GM21360 (cell line): ENCODE measurements at regions not wholly inside any gene's neighbourhood (a gene's known extent, or its start where the extent isn't known, plus 50 kb on each side); places are given as distances from the start of the nearest gene placed in this dataset.

Source experiments
- ATAC-seq: cut with Tn5 transposase; IDR thresholded peaks from one replicate; pipeline ENCODE4 v1.9.1; 2021; ENCODE audit warnings: mild to moderate bottlenecking, moderate library complexity; ENCODE audit not compliant: unreplicated experiment

DNA sequence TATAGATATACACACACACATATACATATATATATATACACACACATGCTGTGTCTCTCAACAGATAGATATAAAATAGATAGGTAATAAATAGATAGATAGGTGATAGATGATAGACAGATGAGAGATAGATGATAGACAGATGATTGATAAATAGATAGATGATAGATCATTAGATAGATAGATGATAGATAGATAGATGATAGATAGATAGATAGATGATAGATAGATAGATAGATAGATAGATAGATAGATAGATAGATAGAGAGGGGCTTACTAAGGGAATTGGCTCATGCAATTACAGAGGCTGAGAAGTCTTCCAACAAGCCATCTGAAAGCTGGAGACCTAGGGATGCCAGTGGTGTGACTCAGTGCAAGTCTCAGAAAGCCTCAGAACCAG lies 394.5 kb downstream of the ICE1 start:
- no peak for ATAC-seq

GRCh38 chr5:5813441-5813840 lies 391.0 kb downstream of the ICE1 start:
- no peak for ATAC-seq

GRCh38 chr5:5810461-5810860 lies 388.0 kb downstream of the ICE1 start:
- no peak for ATAC-seq

- no peak for ATAC-seq
These were observed 383.4 kb downstream of the ICE1 start for GRCh38 chr5:5805916-5806315.

DNA sequence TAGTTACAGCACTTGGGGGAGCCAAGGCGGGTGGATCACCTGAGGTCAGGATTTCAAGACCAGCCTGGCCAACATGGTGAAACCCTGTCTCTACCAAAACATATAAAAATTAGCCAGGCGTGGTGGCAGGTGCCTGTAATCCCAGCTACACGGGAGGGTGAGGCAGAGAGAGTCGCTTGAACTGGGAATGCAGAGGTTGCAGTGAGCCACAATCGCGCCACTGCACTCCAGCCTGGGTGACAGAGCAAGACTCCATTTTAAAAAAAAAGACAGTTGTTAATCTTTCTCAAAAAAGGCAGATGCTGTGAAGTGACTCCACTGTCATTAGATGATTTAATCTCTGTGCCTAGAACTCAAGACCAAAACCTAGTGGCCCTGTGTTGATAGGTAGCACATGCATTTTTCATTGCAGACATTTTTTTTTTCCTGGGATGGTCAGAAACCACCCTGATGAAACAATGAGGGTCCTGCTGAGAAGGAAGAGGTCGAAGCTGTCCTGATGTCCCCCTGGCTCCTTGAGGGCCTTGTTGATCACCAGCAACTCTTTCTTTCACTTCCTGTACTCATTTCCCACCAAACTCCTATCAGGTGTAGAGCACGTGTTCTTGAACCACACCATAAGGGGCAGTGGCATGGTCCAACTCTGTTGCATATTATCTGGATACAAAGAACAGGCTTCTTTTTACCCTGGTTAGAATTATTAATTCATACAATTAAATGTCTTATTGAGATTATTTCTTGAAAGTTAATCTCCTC lies 382.2 kb downstream of the ICE1 start:
- ATAC-seq: no peak

DNA sequence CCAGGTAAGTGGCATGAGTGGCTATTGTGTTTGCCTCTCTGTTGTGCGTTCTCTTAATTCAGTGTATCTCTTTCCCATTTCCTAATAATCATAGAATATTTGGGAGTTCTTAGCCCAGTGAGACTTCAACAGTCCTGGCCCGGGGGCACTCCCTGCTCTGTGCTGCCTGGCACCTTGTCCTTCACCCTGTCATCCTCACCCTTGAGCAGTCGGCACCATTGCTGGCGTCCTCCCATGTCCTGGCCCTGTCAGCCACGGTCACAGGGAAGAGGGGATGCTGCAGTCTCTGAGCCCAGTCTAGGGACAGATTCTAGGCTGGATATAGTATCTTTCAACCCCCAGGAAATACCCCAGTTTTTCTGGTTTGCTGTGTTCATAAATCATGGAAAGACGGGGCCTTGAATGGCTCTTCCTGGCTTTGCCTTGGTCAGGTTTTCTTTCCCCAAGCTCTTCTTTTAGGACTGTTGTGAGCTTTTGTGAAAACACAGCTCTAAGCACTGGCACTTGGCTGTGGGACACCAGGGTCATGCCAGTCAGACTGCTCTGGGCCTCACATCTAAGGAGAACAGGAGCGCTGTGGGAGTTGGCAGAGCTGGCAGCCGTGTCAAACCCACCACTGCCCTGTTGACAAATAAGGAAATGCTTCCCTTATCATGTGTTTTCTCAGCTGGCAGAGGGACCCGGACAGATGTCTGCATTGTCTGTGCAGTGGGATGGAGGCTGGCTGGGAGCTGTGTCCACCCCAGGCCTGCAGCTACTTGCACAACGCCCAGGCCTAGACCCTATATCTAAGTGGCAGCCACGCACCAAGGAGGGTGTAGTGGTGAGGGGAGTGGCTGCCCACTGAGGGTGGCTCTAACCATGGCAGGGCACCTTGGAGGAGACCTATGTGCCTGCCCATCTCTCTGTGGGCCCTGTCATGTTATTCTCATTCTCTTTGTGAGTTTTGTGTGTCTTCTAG lies 378.6 kb downstream of the ICE1 start:
- no peak for ATAC-seq

- no peak for ATAC-seq
These were observed 377.3 kb downstream of the ICE1 start for GRCh38 chr5:5799826-5800225.

- ATAC-seq: no peak
These were observed 376.8 kb downstream of the ICE1 start for GRCh38 chr5:5799229-5799628.

GRCh38 chr5:5798462-5798861 lies 376.0 kb downstream of the ICE1 start:
- no peak for ATAC-seq

DNA sequence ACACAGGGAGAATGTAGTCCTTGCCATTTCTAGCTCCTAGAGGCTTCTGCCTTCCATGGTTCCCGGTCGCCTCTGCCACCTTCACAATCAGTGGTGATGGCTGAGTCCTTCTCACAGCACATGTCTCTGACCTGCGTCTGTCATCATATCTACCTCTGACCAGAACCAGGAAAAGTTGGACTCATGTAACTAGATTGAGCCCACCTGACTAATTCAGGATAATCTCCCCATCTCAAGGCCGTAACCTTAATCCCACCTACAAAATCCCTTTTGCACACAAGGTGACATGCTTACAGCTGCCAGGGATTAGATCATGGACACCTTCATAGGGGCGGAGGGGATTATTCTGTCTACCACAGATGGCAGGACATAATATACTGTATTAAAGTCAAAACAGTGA lies 375.6 kb downstream of the ICE1 start:
- no peak for ATAC-seq

DNA sequence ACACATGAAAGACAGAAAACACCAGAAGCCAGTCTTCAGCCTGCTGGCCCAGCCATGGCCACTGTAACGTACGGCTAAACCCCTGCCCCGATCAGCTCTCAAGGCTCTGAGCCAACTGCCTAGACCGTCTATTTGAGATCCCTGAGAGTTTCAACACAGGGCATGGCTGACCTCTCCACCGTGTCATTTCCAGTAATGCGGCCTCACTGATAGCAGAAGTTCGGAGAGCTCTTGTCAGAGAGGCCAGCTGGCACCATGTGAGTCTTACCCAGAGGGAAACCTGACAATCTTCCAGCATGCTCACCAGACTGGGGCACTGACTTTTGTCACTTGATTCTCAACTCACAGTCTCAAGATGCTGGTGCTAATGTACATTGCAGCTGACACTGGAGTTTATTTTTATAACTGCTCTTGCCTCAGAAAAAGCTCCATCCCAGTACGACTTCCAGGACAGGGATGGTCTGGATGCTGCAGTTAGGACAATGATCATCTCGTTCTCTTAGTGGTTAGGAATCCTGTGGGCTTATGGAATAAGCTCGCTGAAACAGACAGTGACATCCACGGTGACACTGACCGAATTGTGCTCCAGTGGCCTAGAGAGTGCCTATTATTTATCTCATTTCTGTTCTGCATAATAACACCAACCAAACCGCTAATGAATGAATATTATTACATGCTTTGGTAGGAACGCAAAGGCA lies 372.7 kb downstream of the ICE1 start:
- no peak for ATAC-seq

GRCh38 chr5:5794118-5794560 lies 371.7 kb downstream of the ICE1 start:
- ATAC-seq: no peak

DNA sequence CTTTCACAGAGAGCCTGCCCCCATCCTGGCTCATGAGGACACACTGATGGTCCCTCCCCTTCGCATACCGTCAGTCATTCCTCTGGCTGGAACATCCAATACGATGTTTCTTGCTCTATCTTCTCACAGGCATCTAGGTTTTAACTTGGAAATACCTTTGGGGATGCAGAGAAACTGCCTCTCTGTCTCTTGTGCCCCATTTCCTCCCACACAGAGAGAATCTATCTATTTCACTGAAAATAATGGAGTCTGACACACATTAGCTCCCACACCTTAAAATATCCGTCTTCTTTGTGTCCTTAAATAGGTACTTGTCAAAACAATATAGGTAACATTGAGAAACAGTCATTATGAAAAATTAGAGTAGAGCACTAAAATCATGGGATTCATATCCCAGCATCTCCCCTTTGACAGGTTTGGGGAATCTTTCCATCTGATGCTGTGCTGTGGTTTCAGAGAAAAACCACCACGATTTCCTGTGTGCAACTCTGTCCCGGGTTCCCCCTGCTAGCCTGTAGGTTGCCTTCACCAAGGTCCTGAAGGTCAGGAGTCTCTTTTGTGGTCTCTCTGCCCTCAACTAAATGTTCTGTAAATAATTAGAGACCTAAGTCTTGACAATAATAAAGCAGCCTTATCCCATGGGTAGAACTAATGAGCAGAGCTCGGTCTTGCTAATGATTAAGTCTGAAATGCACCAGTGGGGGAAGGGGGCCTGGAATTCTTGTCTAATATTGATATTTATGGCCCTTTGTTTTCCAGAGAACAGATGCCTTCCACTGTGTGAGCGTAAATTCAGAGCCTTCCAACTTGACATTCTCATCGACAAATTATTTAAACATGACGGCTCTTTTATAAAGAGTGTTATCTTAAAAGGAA lies 371.0 kb downstream of the ICE1 start:
- ATAC-seq: no peak

- no peak for ATAC-seq
These were observed 369.6 kb downstream of the ICE1 start for GRCh38 chr5:5792106-5792505.

DNA sequence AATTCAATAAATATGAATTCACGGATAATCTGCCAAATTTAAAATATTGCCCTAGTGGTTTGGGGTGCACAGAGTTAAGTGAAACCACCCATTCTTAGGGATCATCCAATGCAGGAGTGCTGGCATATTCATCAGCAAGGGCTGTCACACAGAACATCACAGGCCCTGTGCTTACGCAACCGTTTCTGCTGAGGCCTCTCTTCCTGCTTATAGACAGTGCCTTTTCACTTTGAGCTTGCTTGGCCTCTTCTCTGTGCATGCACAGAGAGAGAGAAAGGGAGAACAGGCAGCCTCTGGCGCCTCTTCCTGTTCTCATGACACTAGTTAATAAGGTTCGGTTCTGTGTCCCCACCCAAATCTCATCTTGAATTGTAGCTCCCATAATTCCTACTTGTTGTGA lies 366.3 kb downstream of the ICE1 start:
- ATAC-seq: no peak

- ATAC-seq: no peak
These were observed 364.9 kb downstream of the ICE1 start for GRCh38 chr5:5787373-5787772.

GRCh38 chr5:5784101-5784500 lies 361.6 kb downstream of the ICE1 start:
- ATAC-seq: no peak

DNA sequence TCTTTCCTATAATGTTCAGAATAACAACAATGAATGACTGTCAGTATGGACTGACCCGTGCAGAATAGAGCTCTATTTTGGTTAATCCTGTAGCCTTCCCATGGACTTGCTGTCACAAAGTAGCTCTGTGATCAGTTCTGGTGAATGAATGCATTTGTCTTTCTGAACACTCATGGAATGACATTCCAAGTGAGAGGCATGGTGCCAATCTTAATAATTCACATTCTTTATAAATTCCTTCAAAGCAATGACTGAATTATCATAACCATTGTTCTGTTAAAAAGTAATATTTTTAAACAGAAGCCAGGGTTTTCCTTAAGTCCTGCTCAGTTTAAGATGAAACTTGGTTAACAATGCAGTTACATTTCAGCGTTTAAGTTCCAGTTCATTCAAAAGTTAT lies 360.5 kb downstream of the ICE1 start:
- ATAC-seq: no peak

GRCh38 chr5:5782402-5782801 lies 359.9 kb downstream of the ICE1 start:
- no peak for ATAC-seq

- ATAC-seq: no peak
These were observed 358.9 kb downstream of the ICE1 start for GRCh38 chr5:5781335-5781734.
